HepG2 (cell line): ENCODE measurements at regions not wholly inside any gene's neighbourhood (a gene's known extent, or its start where the extent isn't known, plus 50 kb on each side); places are given as distances from the start of the nearest gene placed in this dataset.

Experiments used
- ATAC-seq: fragments of 200-7000 bp; cut with Tn5 transposase; 3 replicates; pipeline ENCODE4 v1.9.1; 2020; ENCODE audit warnings: mild to moderate bottlenecking, moderate library complexity
- BruUV-seq: library from RNA; stranded (reverse); fragments of 400-500 nt; replicated peaks from 2 replicates; lab custom pipeline; 2021; lab: Mats Ljungman, UMichigan
- CTCF ChIA-PET: fragments of 300-600 bp; formaldehyde crosslinking; extraction: SDS; loops from one replicate; lab custom pipeline; 2021; ENCODE audit warnings: low total read pairs, inconsistent platforms, low intra/inter-chr PET ratio; lab: Yijun Ruan, JAX
- POLR2A ChIA-PET: fragments of 350-600 bp; sonication (Branson Sonifier 250); formaldehyde crosslinking; loops from one replicate; lab custom pipeline; 2020; ENCODE audit warnings: antibody characterized with exemption, inconsistent platforms; lab: Yijun Ruan, JAX
- DNase-seq: peaks from one replicate; pipeline ENCODE4 v3.0.0-alpha.2; 2015; ENCODE audit warnings: low spot score
- FAIRE-seq: peaks from 3 replicates; lab custom pipeline; 2011; peaks lifted over from hg19 to GRCh38; lab: Jason Lieb, UNC
- H2AFZ ChIP-seq: one replicate; pipeline ENCODE4 v1.6.1; 2011; ENCODE audit warnings: low read length, inconsistent platforms
- H3K27ac ChIP-seq: fragments of 300-600 bp; 3 replicates; pipeline ENCODE4 v1.8.0; 2011; ENCODE audit warnings: mixed run types, mild to moderate bottlenecking, mixed read lengths, low read length, inconsistent platforms; ENCODE audit not compliant: insufficient read depth; ENCODE audit errors: extremely low read length
- H3K27me3 ChIP-seq, 2 experiments: fragments of 200-600 bp in 1 of 2; 2 replicates in 1 of 2; 3 replicates in 1 of 2; pipeline versions ENCODE4 v1.6.0 to v1.8.0; 2011; ENCODE audit warnings: low read length in 2 of 2, mild to moderate bottlenecking in 2 of 2, moderate library complexity in 2 of 2, inconsistent platforms in 1 of 2; ENCODE audit not compliant: insufficient read depth in 2 of 2, control insufficient read depth in 1 of 2
- H3K36me3 ChIP-seq, 2 experiments: fragments of 200-600 bp in 1 of 2; replicated peaks in 1 of 2; 2 replicates in 1 of 2; 3 replicates in 1 of 2; pipeline versions ENCODE4 v1.5.1 to v1.8.0; 2011; ENCODE audit warnings: low read length in 2 of 2, inconsistent platforms in 1 of 2; ENCODE audit not compliant: insufficient read depth in 2 of 2, control insufficient read depth in 1 of 2
- H3K4me1 ChIP-seq: 2 replicates; pipeline ENCODE4 v1.5.1; 2012; ENCODE audit warnings: low read length, inconsistent platforms; ENCODE audit not compliant: insufficient read depth
- H3K4me2 ChIP-seq: 2 replicates; pipeline ENCODE4 v1.6.0; 2011; ENCODE audit warnings: low read depth, low read length, inconsistent platforms
- H3K4me3 ChIP-seq, 3 experiments: fragments of 200-600 bp in 1 of 3; sonication (generic), shearing (Covaris generic) in 1 of 3; replicated peaks in 1 of 3; 2 replicates each; pipeline ENCODE4 v1.5.1; 2011 to 2016; ENCODE audit warnings: low read length in 3 of 3, inconsistent platforms in 2 of 3, low read depth in 2 of 3, mild to moderate bottlenecking in 2 of 3, control low read depth in 1 of 3, mixed read lengths in 1 of 3; ENCODE audit not compliant: insufficient read depth in 1 of 3
- H3K79me2 ChIP-seq: one replicate; pipeline ENCODE4 v1.6.1; 2011; ENCODE audit warnings: low read length, inconsistent platforms; ENCODE audit not compliant: insufficient read depth
- H3K9ac ChIP-seq: 2 replicates; pipeline ENCODE4 v1.6.0; 2011; ENCODE audit warnings: mild to moderate bottlenecking, low read depth, low read length, inconsistent platforms; ENCODE audit not compliant: insufficient read depth
- H3K9me3 ChIP-seq: 2 replicates; pipeline ENCODE4 v1.5.1; 2012; ENCODE audit warnings: mild to moderate bottlenecking, low read length
- H4K20me1 ChIP-seq: 2 replicates; pipeline ENCODE4 v1.6.0; 2011; ENCODE audit warnings: inconsistent platforms, mild to moderate bottlenecking, low read length, moderate library complexity; ENCODE audit not compliant: insufficient read depth
- CERS6 ChIP-seq: sonication (generic); formaldehyde crosslinking; IDR thresholded peaks from 2 replicates; pipeline ENCODE4 v1.5.0; 2020; ENCODE audit warnings: missing genetic modification reagents
- FOSL1 ChIP-seq: sonication (generic); formaldehyde crosslinking; IDR thresholded peaks from 2 replicates; pipeline ENCODE4 v1.9.0; 2021; ENCODE audit warnings: missing genetic modification reagents, borderline replicate concordance
- PHF8 ChIP-seq: sonication (generic); formaldehyde crosslinking; IDR thresholded peaks from 2 replicates; pipeline ENCODE4 v1.5.0; 2020; ENCODE audit warnings: missing genetic modification reagents
- ZMAT5 ChIP-seq: sonication (generic); formaldehyde crosslinking; IDR thresholded peaks from 2 replicates; pipeline ENCODE4 v1.5.0; 2020; ENCODE audit warnings: mild to moderate bottlenecking, low read depth, missing genetic modification reagents, borderline replicate concordance
- ZNF18 ChIP-seq: sonication (generic); formaldehyde crosslinking; IDR thresholded peaks from 2 replicates; pipeline ENCODE4 v1.8.0; 2022; ENCODE audit warnings: mild to moderate bottlenecking, missing genetic modification reagents; ENCODE audit not compliant: insufficient replicate concordance
- ZNF317 ChIP-seq: sonication (generic); formaldehyde crosslinking; IDR thresholded peaks from 2 replicates; pipeline ENCODE4 v1.5.0; 2020; ENCODE audit warnings: mild to moderate bottlenecking, missing genetic modification reagents
- ZNF329 ChIP-seq: sonication (generic); formaldehyde crosslinking; IDR thresholded peaks from 2 replicates; pipeline ENCODE4 v1.9.0; 2021; ENCODE audit warnings: low read depth, mild to moderate bottlenecking, missing genetic modification reagents
- ZNF776 ChIP-seq: sonication (generic); formaldehyde crosslinking; IDR thresholded peaks from 2 replicates; pipeline ENCODE4 v1.4.0; 2020; ENCODE audit warnings: mild to moderate bottlenecking, missing genetic modification reagents
- WGBS: methylation state at CpG from one replicate; pipeline ENCODE4 v1.1.6; 2017; ENCODE audit warnings: low lambda C conversion rate; 5-methylcytosine and 5-hydroxymethylcytosine counted together
- in situ Hi-C: cut with HindIII; loops from 2 replicates; pipeline ENCODE4 v1.10.0; 2017; ENCODE audit warnings: low pct_unique_long_range_greater_than_20kb; ENCODE audit not compliant: extremely low pct_ligation_motif_present
- intact Hi-C: fragments of 100-400 bp; cut with micrococcal nuclease; formaldehyde crosslinking; loops from one replicate; pipeline ENCODE4 v1.10.0; 2022; ENCODE audit not compliant: unreplicated experiment

- TF ChIP-seq ZNF18 (CRISPR knock-in tag): no peak
- TF ChIP-seq, all 625 proteins: peak for 0
Measured at GRCh38 chr2:116142644-116143227, 1671.8 kb upstream of the DDX18 start (continued).

- H3K4me1 ChIP-seq: no peaks in the 10 kb centered on the region
- no peak for TF ChIP-seq CERS6 (CRISPR knock-in tag)
- no peak for TF ChIP-seq ZNF776
- TF ChIP-seq PHF8: no peak
- TF ChIP-seq FOSL1 (CRISPR knock-in tag): no peak
- TF ChIP-seq ZNF317 (CRISPR knock-in tag): no peak
- TF ChIP-seq ZMAT5 (CRISPR knock-in tag): no peak
- TF ChIP-seq ZNF329: no peak
- TF ChIP-seq, all 625 proteins: peak for 0
- Histone ChIP-seq H3K36me3 (no peaks in the 10 kb centered on the region), H3K9ac (no peak overlapping the region), H4K20me1 (no peaks in the 10 kb centered on the region), H3K27me3 (no peaks in the 10 kb centered on the region), H3K79me2 (no peaks in the 10 kb centered on the region), H3K4me2 (no peak overlapping the region), H3K4me3 (no peak overlapping the region), H2AFZ (no peak overlapping the region), H3K27ac (no peak overlapping the region), H3K9me3 (peaks cover 94% of the 10 kb centered on the region)
- ChIA-PET CTCF (no interaction called here), POLR2A (no interaction called here)
- WGBS: 12% methylated on average over 4 of the region's 4 CpGs
- in situ Hi-C loops (no loop called here), intact Hi-C loops (no loop called here)
- ATAC-seq (no peak), DNase-seq (no peak), FAIRE-seq (no peak)
- no TSS peak for BruUV-seq
Measured at GRCh38 chr2:116145031-116145430, 1669.5 kb upstream of the DDX18 start.
